ENCODE measurements at regions not wholly inside any gene's neighbourhood (a gene's known extent, or its start where the extent isn't known, plus 50 kb on each side); places are given as distances from the start of the nearest gene placed in this dataset.

DNA sequence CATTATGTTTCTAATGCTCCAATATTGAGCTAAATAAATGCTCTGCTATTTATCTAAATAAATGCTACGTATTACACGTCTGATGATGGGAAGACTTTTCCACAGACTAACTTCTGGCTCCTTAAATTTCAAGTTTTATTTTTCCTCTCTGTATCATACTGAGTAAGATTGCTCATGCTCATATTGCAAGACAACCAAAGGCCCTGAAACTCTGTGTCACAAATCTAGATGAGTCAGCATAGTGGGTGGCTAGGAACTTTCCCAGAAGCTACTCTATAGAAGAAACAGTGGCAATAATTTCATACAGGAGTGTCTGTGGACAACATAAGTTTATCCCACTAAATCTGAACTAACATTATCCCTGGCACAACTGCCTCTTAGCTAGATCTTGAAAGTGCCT is 53.0 kb upstream of the RFX3 start:
- TF ChIP-seq, protein P1, sequence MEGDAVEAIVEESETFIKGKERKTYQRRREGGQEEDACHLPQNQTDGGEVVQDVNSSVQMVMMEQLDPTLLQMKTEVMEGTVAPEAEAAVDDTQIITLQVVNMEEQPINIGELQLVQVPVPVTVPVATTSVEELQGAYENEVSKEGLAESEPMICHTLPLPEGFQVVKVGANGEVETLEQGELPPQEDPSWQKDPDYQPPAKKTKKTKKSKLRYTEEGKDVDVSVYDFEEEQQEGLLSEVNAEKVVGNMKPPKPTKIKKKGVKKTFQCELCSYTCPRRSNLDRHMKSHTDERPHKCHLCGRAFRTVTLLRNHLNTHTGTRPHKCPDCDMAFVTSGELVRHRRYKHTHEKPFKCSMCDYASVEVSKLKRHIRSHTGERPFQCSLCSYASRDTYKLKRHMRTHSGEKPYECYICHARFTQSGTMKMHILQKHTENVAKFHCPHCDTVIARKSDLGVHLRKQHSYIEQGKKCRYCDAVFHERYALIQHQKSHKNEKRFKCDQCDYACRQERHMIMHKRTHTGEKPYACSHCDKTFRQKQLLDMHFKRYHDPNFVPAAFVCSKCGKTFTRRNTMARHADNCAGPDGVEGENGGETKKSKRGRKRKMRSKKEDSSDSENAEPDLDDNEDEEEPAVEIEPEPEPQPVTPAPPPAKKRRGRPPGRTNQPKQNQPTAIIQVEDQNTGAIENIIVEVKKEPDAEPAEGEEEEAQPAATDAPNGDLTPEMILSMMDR (IDR thresholded peaks at IDR 0.05), result no peak
- no peak for TF ChIP-seq POLR2A (IDR thresholded peaks at IDR 0.05)

All from breast epithelium (tissue), 3 donors.